Thoracic aorta (tissue), 2 donors: ENCODE measurements at regions not wholly inside any gene's neighbourhood (a gene's known extent, or its start where the extent isn't known, plus 50 kb on each side); places are given as distances from the start of the nearest gene placed in this dataset.
"Not testable (repeated sequence)": the region's sequence is repeated elsewhere in the genome, so short reads cannot be mapped to it uniquely, and the experiment has no call there.

ENCODE experiments used
- ATAC-seq: fragments of 150-250 bp; one replicate; pipeline ENCODE4 v1.8.0; 2017; ENCODE audit warnings: low read depth; ENCODE audit not compliant: insufficient number of reproducible peaks, low FRiP score
- DNase-seq: peaks from one replicate; pipeline ENCODE4 v3.0.0-alpha.2; 2020; ENCODE audit warnings: low spot score
- H3K27ac ChIP-seq, 2 donors: fragments of 200-600 bp; sonication (generic); 1 replicate in 1 of 2; 2 replicates in 1 of 2; pipeline ENCODE4 v1.5.1; 2016; ENCODE audit warnings: mild to moderate bottlenecking in 2 of 2, moderate library complexity in 2 of 2
- H3K27me3 ChIP-seq: fragments of 200-600 bp; sonication (generic); replicated peaks from 2 replicates; pipeline ENCODE4 v1.6.0; 2016; ENCODE audit warnings: mild to moderate bottlenecking; ENCODE audit not compliant: insufficient read depth
- H3K36me3 ChIP-seq: fragments of 200-600 bp; sonication (generic); one replicate; pipeline ENCODE4 v1.5.1; 2016
- H3K4me1 ChIP-seq, 2 donors: fragments of 200-600 bp; sonication (generic); 1 replicate in 1 of 2; 2 replicates in 1 of 2; pipeline versions ENCODE4 v1.5.1 to v1.6.0; 2016; ENCODE audit warnings: low read depth in 2 of 2, mild to moderate bottlenecking in 1 of 2; ENCODE audit not compliant: control insufficient read depth in 1 of 2
- H3K4me3 ChIP-seq: fragments of 200-600 bp; sonication (generic); 2 replicates; pipeline ENCODE4 v1.5.1; 2016; ENCODE audit warnings: mild to moderate bottlenecking
- H3K9me3 ChIP-seq: fragments of 200-600 bp; sonication (generic); 2 replicates; pipeline ENCODE4 v1.5.1; 2016
- CTCF ChIP-seq: fragments of 200-600 bp; sonication (generic); IDR thresholded peaks from one replicate; pipeline ENCODE4 v1.5.1; 2019; ENCODE audit warnings: antibody characterized with exemption

- Histone ChIP-seq H3K4me1 (peaks cover 4 to 26% of the 10 kb centered on the region in 2 donors), H3K27ac (no peak overlapping the region), H3K36me3 (no peaks in the 10 kb centered on the region), H3K4me3 (no peak overlapping the region), H3K27me3 (no peaks in the 10 kb centered on the region), H3K9me3 (no peaks in the 10 kb centered on the region)
- TF ChIP-seq CTCF = no peak
- ATAC-seq = no peak
- DNase-seq = no peak
These were observed 69.5 kb upstream of the SULF2 start for GRCh38 chr20:47854687-47855212.

GRCh38 chr20:47851774-47852173, 66.5 kb upstream of the SULF2 start:
- H3K4me3 ChIP-seq = no peak overlapping the region
- no peak for TF ChIP-seq CTCF
- H3K27me3 ChIP-seq = no peaks in the 10 kb centered on the region
- no peak overlapping the region for H3K27ac ChIP-seq
- no peaks in the 10 kb centered on the region for H3K9me3 ChIP-seq
- DNase-seq (no peak), ATAC-seq (no peak)
- H3K4me1 ChIP-seq = peaks cover 0 to 3% of the 10 kb centered on the region in 2 donors
- no peaks in the 10 kb centered on the region for H3K36me3 ChIP-seq

GRCh38 chr20:47850146-47850545, 64.9 kb upstream of the SULF2 start:
- no peaks in the 10 kb centered on the region for H3K36me3 ChIP-seq
- no peak for ATAC-seq
- TF ChIP-seq CTCF = no peak

GRCh38 chr20:47849596-47849995, 64.3 kb upstream of the SULF2 start:
- Histone ChIP-seq H3K4me3 (no peak overlapping the region), H3K36me3 (no peaks in the 10 kb centered on the region), H3K27me3 (no peaks in the 10 kb centered on the region), H3K9me3 (no peaks in the 10 kb centered on the region), H3K4me1 (peaks cover 0 to 9% of the 10 kb centered on the region in 2 donors), H3K27ac (no peak overlapping the region)
- ATAC-seq (no peak), DNase-seq (no peak)
- TF ChIP-seq CTCF = no peak

More at GRCh38 chr20:47850146-47850545, 64.9 kb upstream of the SULF2 start:
- DNase-seq = no peak
- no peak overlapping the region for H3K27ac ChIP-seq
- H3K27me3 ChIP-seq = no peaks in the 10 kb centered on the region
- H3K9me3 ChIP-seq = no peaks in the 10 kb centered on the region
- no peak overlapping the region for H3K4me3 ChIP-seq
- H3K4me1 ChIP-seq = peaks cover 0 to 9% of the 10 kb centered on the region in 2 donors

- DNase-seq (no peak), ATAC-seq (no peak)
- Histone ChIP-seq H3K4me3 (no peak overlapping the region), H3K4me1 (peaks cover 0 to 9% of the 10 kb centered on the region in 2 donors), H3K36me3 (no peaks in the 10 kb centered on the region), H3K27ac (no peak overlapping the region), H3K9me3 (no peaks in the 10 kb centered on the region), H3K27me3 (no peaks in the 10 kb centered on the region)
- no peak for TF ChIP-seq CTCF
These were observed 63.7 kb upstream of the SULF2 start for GRCh38 chr20:47849006-47849405.

- H3K9me3 ChIP-seq, ATAC-seq, H3K27ac ChIP-seq, H3K36me3 ChIP-seq, H3K4me3 ChIP-seq, H3K4me1 ChIP-seq, DNase-seq, H3K27me3 ChIP-seq: not testable (repeated sequence)
These were observed 63.3 kb upstream of the SULF2 start for GRCh38 chr20:47848534-47848933.
